ENCODE measurements at regions not wholly inside any gene's neighbourhood (a gene's known extent, or its start where the extent isn't known, plus 50 kb on each side); places are given as distances from the start of the nearest gene placed in this dataset.
"Not testable (repeated sequence)": the region's sequence is repeated elsewhere in the genome, so short reads cannot be mapped to it uniquely, and the experiment has no call there.

DNA sequence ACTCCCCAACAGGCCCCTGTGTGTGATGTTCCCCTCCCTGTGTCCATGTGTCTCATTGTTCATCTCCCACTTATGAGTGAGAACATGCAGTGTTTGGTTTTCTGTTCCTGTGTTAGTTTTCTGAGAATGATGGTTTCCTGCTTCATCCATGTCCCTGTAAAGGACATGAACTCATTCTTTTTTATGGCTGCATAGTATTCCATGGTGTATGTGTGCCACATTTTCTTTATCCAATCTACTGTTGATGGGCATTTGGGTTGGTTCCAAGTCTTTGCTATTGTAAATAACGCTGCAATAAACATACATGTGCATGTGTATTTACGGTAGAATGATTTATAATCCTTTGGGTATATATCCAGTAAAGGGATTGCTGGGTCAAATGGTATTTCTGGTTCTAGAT, 72.7 kb upstream of the GNG12 start:
- DNase-seq (ENCODE audit: low read depth) = not testable (repeated sequence)

GRCh38 chr1:67902546-67903223, 69.4 kb upstream of the GNG12 start:
- not testable (repeated sequence) for DNase-seq (ENCODE audit: low read depth)

DNA sequence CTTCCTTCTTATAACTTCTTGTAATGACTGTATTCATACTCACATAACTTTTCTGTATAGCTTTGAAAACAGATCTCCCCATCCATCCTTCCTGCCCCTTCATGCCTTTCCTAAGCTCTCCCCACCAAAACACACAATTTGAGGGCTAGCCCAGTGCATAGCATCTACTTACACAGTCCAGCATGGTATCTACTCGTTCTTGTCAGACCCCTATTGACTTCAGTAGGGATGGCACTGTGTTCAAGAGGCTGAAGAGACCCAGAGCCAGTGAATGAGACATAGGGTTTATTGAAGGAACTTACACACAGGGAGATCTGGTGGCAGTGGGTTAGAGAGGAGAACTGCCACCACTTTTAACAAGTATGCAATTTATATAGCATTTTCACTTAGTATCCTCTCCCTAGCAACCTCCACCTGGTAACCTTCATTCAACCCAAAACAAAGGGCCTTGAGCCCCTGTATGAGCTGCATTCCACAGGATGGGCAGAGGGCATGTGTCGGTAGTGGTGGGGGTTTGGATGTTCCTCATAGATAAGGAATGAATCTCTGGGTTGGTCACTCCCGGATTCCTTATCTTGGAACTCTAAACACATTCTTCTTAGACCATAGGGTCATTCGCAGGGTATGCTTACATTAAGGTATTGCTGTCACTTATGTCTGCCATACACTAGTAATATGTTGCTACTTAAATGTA, 64.9 kb upstream of the GNG12 start:
- no peak for DNase-seq (ENCODE audit: low read depth)

DNA sequence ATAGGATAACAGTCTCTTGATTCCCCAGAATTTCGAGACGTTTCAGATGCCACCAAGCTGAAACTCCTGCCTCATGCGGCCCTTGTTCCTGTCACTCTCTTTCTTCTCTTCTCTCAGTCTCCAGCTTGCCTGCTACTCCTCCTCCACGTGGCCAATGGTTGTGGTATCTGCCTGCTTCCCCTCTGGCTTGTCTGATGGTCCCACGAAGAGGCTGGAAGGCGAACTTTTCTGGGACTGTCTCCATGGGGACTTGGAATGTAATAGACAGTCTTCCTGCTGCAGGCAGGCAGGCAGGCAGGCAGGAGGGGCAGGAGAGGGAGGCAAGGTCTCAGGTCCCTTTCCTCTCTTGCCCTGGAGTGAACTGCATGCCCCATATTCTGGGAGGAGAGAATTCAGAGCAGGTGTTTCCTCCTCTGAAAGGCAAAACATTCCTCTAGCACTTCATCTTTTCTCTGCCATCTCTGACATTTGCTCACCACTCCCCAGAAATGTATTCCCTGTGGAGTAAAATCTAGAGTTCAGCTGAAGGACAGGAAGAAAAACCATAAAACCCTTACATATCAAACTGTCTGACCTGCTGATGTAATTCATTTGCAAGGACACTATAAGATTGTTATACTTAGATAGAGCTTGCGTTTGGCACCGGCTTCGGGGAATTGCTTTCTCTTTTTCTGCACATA, 64.1 kb upstream of the GNG12 start:
- DNase-seq (ENCODE audit: low read depth) = no peak

- no peak for DNase-seq (ENCODE audit: low read depth)
These were observed 63.6 kb upstream of the GNG12 start for GRCh38 chr1:67896826-67897225.

DNA sequence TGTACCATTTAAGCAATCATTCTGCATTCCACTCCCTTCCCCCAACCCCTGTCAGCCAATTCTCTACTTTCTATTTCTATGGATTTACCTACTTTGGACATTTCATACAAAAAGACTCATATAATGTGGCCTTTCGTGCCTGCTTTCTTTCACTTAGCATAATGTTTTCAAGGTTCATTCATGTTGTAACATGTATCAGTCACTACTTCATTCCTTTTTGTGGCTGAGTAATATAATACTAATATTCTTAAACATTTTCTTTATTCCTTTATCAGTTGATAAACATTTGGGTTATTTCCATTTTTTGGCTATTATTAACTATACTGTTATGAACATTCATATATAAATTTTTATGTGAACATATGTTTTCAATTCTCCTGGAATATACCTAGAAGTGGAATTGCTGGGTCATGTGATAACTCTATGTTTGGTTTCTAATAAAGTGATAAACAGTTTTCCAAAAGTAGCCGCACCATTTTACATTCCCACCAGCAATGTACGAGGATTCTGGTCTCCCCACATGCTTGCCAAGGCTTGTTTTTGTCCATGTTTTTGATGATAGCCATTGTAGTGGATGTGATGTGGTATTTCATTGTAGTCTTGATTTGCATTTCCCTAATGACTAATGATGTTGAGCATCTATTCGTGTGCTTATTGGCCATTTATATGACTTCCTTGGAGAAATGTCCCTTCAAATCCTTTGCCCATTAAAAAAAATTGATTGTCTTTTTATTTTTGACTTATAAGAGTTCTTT, 61.9 kb upstream of the GNG12 start:
- DNase-seq (ENCODE audit: low read depth) = no peak

DNA sequence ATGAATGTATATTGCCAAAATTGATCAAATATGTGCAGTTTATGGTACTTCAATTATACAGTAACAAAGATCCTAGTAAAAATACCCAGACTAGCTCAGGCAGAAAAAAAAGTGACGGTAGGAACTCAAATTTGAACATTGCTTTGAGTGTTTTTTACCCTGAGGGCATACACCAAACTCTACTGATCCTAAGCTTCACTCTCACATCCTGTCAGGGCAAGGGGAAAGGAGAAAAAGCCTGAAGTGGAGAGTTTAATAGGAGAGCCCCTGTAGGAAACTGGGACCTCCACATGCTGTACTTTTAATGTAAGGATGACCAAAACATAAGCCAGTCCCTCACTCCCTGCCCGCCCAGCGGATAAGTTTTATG, 59.8 kb upstream of the GNG12 start:
- DNase-seq (ENCODE audit: low read depth) = peak; percentile 46

GRCh38 chr1:67892476-67893125, 59.3 kb upstream of the GNG12 start:
- DNase-seq (ENCODE audit: low read depth) = no peak

DNA sequence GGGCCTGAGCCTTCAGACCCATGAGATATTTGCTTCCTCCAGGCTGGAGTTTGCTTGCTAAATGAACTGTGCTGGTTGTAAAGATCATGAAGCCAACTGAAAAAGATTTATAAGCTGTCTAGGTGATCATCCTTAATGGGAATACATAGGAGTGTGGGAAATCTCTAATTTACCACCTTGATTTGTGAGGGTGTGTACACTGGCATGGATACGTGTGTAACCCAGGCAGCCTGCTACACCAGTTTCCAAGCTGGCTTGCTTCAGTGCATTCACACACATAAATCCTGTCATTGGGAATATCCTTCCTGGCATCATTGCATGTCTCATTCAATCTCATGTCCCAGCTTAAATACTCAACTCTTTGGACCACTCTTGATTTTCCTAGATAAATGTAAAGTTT, 57.6 kb upstream of the GNG12 start:
- no peak for DNase-seq (ENCODE audit: low read depth)

DNA sequence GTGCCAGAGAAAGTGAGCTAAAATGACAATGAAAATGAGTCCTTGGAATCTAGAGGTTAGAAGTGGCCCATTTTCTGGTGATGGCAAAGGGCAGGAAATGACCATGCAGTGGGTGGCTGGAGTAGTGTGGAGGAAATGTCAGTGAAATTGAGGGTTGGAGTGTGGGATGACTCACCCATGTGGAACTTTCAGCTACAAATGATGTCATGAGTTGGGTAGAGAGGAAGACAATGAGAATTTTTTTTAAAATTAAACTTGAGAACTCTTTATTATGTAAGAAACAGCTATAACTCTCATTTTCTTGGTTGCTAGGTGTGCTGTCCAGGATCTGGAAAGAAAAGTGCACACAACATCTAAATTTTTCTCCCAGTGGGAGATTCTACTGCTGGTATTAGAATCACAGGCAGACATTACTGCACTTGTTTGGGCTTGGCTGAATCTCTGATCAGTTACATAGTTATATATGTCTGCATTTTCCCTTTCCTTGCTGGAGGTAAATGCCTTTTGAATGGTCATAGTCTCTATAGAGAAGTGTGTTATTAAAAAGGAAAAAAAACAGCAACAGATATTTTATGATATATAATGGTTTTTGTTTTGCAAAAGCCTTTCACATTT, 56.8 kb upstream of the GNG12 start:
- DNase-seq (ENCODE audit: low read depth) = peak; percentile 96

DNA sequence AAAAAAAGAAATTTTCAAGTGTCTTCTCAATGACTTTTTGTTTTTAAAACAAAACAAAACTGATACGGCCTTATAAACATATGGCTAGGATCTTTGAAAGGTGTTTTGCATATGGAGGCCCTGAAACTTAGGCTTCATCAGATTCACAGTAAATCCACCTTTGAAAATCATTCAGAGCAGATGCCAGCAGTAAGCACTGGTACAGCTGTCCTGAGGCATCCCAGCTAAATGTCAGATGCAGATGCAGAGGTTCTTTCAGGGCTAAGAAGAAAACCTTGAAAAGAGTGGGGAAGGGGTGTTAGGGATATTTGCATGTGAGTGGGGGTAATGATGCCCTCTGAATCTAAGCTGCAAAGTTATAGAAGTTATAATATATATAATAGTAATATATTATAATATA, 56.2 kb upstream of the GNG12 start:
- no peak for DNase-seq (ENCODE audit: low read depth)

GRCh38 chr1:67888216-67889106, 55.2 kb upstream of the GNG12 start:
- peak; percentile 55 for DNase-seq (ENCODE audit: low read depth)

- no peak for DNase-seq (ENCODE audit: low read depth)
These were observed 53.9 kb upstream of the GNG12 start for GRCh38 chr1:67887146-67887545.

DNA sequence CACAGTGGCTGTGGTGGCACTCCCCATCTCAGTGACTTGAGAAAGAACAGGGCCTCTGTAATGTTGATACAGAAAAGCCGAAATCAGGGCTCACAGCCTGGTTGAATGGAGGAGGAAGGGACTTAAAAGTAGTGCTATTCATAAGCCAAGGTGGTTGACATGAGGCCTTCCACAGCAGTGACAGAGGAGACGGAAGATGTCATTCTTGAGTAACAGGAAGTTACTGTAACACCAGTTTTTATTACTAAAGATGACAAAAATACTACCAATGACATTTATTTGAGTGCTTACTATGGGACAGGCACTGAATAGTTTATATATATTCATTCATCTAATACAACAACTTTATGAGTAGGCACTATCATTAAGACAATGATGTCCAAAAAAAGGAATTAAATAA, 52.8 kb upstream of the GNG12 start:
- no peak for DNase-seq (ENCODE audit: low read depth)

DNA sequence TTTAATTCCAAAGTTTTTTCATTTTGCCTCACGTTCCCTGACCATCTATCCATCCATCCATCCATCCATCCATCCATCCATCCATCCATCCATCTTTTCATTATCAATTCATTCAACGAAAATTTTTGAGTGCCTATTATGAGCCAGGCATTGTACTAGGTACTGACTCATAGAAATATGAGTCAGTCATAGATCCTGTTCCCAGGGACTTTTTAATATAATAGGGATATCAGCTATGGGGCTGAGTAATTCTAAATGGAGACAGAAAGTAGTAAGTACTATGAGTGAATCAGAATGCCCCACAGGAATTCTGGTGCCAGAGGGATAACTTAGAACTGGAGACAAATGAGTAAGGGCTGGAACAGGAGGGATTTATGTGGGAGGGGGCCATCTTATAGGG, 49.8 kb upstream of the GNG12 start:
- DNase-seq (ENCODE audit: low read depth) = peak; percentile 97
